ENCODE measurements at regions not wholly inside any gene's neighbourhood (a gene's known extent, or its start where the extent isn't known, plus 50 kb on each side); places are given as distances from the start of the nearest gene placed in this dataset.

DNA sequence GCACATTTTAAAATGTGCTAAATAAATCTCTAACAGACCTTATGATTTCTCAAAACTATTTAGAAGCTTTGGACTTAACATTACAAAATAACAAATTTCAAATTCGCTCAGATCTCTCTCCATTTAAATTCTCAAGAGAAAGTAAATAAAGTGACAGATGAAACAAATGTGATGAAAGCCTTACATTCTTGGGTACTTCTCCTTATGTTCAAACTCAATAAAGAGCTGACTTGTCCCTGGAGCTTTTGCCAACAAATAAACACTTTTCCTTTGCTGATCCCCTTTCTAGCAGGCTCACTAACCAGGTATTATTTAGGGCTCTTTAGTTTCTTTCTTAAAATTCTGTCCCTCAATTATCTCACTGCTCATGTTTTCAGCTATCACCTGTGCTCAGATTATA, 259.1 kb upstream of the ARPP21 start:
- no peak for DNase-seq

DNA sequence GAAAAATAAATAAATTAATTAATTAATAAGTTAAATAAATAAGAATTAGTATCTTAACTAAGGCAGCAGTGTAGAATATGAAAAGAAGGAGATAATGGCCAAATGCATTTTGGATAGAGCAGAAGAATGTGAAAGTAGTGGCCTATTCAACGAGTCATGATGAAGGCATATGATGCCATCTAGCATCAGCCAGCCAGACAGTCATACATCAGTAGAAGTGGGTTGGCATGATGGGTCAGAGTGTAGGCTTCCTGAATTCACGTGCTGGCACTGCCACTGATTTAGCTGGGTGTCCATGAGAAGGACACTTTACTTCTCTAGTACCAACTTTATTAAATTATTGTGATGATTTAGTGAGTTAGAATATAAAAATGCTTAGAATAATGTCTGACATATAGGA, 256.1 kb upstream of the ARPP21 start:
- no peak for DNase-seq

DNA sequence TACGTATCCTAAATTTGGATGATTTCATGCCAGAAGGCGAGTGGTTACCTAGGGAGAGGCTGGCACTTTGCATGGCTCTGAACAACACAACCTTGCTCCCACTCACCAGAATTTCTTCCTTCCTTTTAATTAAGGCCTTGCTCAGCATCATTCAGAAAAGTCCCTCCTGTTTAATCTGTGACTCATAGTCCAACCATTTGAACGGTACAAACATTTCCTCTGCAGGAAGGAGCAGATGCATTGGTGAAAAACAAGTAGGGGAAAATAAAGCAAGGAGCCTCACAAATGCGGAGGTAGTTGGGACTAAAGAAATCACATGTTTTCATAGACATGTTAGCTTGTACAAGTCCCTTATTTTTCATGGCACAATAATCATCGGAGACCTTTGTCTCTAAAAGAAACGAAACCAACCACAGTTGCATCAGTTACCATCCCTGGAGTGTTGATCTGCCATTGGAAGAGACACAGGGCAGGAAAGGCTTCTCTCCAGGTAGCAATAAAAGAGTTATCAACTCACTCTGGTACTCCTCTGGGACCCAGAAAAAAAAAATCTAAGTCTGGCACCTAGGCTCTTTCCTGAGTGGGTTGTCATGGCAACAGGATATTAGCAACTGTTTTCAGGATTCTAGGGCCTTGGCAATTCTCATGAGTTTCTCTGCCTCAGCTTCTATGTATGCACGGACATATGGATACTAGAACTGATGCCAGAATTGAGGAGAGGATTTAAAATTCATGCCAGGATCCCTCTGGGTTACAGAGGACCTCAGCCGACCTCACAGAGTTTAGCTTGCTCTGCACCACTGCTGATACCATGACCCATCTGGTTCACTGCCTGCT, 255.4 kb upstream of the ARPP21 start:
- DNase-seq, result no peak

DNA sequence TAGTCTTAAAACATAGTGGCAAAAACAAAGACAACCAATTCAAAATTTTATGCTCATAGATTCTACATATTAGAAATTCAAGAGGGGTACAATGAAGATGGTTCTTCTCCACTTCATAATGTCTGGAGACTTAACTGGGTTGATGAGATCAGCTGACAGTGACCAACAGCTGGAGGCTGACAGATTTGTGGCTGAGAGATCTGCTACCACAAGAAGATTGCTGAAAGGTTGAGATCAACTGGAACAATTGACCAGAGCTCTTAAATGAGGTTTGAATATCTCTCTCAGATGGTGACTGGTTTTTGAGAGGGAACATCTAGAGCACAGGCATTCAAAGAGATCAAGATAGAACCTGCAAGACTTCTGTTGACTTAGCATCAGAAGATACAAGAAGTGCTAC, 254.1 kb upstream of the ARPP21 start:
- DNase-seq, result no peak

DNA sequence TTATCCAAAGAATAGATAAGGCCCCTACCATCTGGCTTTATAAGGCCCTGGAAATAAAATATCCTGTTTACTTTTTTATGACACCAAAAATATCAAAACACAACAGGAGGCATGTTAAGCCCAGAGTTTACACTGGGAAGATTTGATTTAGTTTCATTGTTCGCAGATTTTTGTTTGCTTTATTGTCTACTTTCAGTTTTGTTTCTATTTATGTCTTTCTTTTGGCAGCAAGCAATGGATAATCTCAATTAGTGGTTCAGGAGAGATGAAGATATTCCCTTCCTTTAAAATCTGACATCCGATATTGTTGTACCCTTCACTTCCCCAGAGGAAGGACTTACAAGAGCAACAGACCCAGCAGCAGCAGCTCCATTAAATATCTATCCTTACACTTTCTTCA, 249.4 kb upstream of the ARPP21 start:
- no peak for DNase-seq

DNA sequence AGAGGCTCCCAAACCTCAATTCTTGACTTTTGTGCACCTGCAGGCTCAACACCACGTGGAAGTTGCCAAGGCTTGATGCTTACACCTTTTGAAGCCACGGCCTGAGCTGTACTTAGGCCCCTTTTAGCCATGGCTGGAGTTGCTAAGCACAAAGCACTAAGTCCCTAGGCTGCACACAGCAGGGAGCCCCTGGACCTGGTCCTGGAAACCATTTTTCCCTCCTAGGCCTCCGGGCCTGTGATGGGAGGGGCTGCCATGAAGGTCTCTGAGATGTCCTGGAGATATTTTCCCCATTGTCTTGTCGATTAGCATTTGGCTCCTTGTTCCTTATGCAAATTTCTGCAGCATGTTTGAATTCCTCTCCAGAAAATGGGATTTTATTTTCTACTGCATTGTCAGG, 247.1 kb upstream of the ARPP21 start:
- DNase-seq, result no peak

DNA sequence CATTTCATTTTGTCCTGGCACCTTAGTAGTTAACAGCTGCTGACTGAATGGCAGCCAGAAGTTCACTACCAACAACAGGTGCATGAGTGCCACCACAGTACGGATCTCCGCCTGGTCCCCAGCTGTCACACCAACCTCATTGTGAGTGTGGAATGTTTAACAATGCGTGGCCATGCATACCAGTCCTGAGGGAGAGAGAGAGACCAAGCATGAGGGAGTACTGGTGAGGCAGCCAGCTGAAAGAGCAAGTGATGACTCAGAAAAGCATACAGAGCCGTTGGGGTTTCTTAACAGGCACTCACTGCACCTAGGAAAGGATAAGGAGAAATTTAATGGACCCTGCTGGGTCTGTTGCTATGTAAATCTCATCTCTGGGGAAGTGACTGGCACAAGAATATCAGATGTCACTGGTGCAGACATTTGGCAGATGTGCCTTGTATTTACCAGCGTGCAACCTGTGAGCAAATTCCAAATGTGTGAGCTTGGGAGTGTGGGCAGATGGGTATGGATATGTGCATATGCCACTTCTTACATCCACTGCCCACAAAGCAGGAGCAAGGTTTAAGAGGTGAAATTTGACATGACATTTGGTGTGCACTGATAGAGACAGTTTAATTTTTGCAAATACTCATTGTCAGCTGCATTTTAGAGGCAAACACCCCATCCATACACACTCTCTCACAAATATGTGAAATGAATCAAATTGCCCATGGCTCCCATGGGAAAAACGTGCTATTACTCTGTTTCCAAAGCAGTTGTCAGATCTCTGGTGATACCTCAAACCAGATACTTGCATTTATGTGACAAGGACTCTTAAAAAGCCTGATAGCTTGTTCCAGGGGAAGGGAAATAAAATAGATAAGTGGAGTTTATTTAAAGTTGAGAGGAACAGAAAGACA, 245.2 kb upstream of the ARPP21 start:
- DNase-seq, result no peak

DNA sequence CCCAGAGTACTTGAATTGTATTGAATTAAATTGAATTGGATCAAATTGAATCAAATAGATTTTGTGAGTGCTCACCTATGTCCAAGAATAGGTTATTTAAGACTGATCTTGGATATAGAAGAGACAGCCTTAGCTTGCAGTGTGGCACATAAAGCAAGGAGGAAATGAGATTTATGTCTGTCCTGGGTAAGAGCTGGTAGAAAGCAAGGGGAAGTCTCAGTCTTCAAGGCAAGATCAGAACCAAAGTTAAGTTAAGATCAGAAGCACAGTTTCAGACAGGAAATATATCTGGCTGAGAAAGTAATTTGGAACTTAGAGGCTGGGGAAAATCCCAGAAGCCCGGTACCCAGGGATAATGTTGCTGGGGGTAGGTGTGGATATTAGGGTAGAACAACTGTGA, 244.4 kb upstream of the ARPP21 start:
- DNase-seq, result no peak

DNA sequence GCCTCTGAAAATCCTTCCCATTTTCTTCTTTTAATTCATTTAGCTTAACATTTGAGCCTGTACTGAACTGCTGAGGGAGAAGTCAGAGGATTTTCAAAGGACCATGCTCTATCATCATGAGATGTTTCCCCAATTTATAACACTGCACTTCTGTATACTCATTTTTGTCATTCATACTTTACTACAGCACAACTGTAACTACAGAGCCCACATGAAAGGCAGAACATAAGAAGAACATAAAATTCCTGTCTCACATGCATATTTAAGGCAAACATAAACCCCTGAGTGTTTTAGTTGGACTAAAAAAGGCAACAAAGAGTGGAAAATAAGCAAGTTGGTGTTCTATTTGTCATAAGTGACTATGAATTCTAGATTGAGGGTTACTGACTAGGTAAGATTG, 237.7 kb upstream of the ARPP21 start:
- DNase-seq, result no peak

DNA sequence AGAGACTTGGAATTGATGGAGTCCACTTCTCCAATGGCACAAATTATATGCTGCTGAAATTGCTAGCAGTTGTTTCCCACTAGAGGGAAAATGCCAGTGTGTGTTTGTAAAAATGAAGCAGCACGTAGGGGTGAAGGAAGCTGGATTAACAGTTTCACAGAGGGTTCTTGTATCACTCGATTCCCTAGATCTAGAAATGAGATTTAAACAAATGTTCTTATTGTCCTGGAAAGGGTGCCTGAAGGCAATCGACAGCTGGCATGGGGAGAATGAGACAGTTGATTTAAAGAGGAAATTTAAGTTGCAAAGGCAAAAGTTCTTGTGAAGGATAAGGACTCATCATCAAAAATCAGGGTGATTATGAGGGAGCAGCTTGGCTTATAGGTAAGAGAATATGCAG, 234.8 kb upstream of the ARPP21 start:
- no peak for DNase-seq

DNA sequence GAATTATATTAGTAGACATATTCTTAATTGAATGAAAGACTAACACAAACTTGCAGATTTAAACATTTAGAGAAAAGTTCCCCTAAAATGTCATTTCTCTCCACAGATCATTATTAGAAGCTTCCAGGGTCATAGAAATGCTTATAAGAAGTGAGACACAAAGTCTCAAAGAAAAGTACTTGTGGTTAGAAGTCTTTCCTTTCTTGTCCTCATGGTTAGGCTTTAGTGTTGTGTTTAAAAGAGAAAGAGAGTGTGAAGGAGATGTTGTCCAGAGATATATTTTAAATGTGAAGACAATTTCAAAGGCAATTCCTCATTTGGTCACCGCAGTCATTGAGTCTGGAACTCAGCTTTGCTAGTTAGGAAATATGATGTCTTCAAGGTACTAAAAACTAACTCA, 230.4 kb upstream of the ARPP21 start:
- no peak for DNase-seq

DNA sequence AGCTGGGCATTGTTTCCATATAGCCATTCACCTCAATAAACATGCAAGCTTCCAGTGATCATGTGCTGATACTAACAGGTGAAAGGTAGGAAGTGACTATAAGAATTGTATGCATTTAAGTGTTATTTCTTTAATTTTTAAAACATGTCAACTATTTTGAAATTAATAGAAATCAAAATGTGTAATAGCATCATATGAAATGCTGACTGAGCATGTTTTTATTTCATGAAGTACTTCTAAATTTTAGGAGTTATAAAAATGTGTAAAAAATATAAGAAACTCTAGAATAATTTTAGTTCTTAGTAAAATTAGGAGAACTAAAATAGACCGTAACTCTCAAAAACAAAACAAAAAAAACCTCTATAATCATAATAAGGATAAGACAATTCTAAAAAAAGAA, 229.3 kb upstream of the ARPP21 start:
- DNase-seq, result no peak

DNA sequence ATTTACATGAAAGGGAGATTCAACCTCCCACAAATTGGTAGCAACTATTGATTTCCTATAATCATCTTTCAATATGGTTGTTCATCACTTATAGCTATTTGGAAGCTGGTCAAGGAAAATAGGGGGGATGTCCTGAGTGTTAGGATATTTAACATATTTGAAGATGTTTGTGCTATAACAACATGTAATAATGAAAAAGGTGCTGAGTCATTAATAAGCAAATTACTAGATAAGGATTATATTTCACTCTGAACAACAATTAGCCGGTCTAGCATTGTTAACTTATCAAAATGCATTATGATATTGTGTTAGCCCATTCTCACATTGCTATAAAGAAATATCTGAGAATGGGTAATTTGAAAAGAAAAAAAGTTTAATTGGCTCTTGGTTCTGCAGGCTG, 225.8 kb upstream of the ARPP21 start:
- no peak for DNase-seq

DNA sequence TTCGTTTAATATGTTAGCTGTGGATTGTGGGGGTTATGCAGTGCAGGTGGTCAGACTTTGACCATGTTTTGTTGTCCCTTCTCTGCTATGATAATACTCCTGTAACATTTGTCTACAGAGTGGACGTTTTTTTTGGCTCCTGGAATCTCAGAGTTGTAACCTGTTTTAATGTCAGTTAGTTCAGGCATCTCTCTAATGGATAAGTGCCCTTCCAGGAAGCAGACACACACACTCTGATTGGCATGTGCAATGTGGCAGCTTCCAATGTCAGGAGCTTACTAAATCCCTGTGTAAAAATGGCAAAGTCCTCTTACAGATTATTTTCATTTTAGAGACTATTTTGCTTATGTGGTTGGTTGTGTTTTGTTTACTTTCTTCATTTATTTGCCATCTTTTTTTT, 222.2 kb upstream of the ARPP21 start:
- no peak for DNase-seq

DNA sequence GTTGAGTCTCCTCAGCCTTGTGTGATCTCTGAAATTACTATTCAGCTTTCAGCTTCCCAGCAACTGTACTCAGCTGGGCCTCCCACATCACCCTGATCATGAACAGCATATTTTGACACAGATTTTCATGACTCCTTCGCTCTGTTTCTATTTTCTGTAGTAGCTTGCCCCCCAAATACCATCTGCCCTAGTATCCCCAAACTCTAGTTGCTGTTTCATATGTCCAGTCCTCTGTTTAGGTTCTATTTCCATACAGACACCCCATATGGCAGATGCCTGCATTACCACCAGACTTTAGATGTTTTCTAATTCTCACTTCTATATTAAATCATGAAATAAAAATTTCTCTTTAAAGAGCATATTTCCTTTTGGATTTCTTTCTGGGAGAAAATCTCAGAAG, 217.2 kb upstream of the ARPP21 start:
- no peak for DNase-seq

DNA sequence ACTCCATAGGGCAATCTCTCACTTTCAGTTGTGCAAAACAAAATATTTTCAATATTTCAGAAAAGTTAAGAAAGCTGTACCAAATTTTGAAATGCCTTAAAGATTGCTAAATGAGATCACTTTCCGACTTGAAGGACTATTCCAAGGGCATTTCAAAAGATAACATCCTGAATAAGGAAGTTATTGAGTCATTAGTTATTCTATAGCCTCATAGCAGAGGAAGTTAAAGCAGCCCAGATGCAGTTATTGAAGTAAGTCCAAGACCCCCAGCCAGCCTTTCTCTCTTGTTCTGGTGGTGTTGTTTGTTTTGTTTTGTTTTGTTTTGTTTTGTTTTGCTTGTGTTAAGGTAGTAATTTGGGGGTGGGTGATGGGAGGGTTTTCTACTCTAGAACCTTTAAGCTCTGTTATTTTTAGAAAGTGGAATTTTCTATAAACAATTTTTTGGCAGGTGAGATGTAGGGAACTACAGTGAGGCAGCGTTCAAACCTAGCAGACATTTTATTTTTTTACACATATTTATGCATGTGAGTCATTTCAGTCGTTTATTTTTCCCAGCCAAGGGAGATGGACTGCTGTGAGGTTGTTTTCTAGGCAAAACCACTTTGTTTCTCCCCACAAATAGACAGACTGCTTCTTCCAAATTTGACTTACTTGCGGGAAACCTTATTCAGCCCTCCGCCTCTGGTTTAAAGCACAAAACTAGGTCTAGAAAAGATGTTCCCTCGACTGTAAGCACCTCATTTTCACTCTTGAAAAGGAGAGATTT, 216.3 kb upstream of the ARPP21 start:
- DNase-seq, result no peak

DNA sequence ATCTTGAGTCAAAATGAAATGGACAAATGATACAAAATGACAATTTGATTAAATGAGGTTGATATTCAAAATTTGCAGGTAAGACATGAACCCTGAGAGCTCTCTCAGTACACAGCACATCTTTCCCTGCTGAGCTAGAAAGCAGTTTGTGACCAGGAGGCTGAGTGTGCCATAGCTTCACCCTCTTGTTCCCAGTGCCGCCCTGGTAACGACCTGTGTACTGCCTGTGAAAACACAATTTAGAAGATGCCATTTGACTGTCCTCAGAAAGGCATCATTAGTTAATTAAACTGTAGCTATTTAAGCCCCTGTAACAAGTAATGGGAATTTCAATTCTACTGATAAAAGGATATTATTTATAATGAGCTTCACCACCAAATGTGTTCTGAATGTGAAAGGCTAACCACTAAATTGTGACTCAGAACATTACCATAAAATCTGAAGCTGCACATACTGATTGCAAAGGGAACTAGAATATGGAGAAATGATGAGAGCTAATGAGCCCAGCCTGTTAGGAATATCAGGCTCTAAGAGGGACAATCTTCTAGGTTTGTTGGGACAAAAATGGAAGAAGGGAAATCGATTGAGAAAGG, 212.9 kb upstream of the ARPP21 start:
- DNase-seq, result no peak

DNA sequence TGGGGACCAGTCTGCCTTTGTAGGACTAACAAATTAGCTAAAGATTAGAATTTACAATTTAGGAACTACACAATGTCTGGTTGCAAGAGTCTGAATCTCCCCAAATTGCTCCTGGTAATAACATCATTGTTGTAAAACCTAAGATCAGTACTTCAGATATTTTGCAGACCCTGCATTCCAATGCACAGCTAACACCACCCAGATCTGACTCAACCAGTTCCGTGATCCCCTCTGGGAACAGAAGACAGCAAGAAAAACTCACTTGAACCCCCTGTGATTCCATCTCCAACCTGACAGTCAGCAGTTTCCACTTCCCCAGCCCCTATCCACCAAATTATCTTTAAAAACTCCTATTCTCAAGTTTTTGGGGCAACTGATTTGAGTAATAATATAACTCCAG, 201.9 kb upstream of the ARPP21 start:
- DNase-seq, result no peak

DNA sequence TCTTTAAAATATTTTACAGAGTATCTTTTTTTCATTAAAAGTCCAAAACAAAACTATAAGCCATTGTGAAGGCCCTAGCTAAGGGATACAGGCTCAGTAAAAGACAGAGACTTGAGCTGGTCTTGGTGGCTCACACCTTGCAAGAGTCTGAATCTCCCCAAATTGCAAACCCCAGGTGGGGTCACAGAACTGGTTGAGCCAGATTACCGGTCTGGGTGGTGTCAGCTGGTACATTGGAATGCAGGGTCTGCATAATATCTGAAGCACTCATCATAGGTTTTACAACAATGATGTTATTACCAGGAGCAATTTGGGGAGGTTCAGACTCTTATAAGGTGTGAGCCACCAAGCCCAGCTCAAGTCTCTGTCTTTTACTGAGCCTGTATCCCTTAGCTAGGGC, 201.2 kb upstream of the ARPP21 start:
- DNase-seq, result no peak

DNA sequence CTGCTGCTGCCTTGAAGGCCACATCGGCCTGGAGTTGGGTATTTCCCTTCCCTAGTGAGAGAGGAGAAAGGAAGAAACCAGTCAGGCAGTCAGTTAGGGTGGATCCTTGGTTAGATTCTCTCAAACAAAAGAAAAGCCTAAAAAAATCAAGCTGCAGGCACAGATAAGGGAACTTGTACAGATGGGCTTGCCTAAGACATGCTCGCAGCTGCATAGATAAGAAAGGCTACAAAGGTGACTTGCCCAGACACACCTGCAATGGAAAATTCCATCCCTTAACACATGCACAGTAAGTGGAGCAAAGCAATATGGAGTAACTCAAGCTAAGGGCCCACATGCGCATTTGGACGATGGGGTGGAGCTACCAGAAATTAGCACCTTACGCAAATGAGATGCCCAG, 199.7 kb upstream of the ARPP21 start:
- DNase-seq, result no peak

DNA sequence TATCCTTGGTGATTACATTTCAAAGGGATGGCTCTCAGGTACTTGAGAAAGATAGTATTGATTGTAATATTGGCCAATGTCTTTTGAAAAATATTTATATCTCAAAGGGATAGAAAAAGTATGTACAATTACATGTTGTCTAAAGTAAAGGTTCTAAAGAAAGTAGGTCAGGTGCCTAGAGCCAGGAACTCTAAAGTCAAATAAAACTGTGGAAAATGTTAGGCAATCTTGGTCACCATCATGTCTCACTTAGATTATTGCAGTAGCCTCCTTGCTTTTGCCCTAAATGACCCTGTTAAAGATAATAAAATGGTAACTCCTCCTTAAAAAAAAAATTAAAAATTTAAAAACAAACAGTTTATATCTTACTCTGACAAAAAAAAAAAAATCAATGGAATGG, 198.5 kb upstream of the ARPP21 start:
- no peak for DNase-seq

DNA sequence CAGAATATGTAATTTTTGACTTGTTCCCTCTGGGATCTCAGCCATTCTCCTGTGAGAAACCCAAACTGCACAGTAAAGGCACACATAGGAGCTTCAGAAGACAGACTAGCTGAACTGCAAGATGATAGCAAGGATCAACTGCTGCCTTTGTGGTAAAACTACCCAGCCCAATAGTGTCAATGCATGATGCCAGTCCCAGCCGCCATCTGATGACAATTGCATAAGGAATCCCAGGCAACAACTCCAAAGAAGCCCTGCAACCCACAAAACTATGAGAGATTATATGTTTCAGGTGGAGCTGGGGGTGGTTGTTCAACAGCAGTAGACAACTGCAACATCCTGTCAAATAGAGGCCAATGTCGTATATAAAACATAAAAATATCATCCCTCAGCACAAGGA, 192.4 kb upstream of the ARPP21 start:
- no peak for DNase-seq

DNA sequence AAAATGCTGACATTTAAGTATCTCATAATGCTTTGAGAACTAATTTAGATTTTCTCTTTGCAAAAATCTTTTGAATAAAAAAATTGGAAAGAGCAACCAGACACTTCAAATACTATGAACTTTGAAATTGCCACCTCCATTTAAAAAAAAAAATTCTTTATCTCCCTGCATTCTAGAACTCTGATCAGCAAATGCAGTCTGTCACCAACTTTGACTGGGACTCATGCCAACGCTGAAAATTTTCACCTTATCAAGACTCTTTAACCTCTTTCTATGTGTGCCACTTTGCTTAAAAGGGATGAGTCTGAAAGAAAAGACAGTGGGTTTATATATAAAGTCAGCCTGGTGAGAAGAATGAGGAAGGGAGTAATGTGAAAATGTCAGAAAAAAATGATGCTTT, 191.2 kb upstream of the ARPP21 start:
- no peak for DNase-seq
